Spinal cord (tissue), 9 donors: ENCODE measurements at regions not wholly inside any gene's neighbourhood (a gene's known extent, or its start where the extent isn't known, plus 50 kb on each side); places are given as distances from the start of the nearest gene placed in this dataset.
A peak's percentile ranks its signal among the peaks of the same experiment; 100 is the strongest.

Experiments used
- DNase-seq, 6 donors: peaks; one replicate each; pipeline versions ENCODE4 v3.0.0 to v3.0.0-alpha.2; 2013 to 2015; ENCODE audit warnings: low spot score in 6 of 6, low read depth in 4 of 6
- H3K27ac ChIP-seq: one replicate; pipeline ENCODE4 v1.5.1; 2013; ENCODE audit warnings: low read depth, low read length, control low read depth
- H3K27me3 ChIP-seq: one replicate; pipeline ENCODE4 v1.6.1; 2013; ENCODE audit warnings: low read length; ENCODE audit not compliant: control insufficient read depth, insufficient read depth
- H3K36me3 ChIP-seq: one replicate; pipeline ENCODE4 v1.6.1; 2013; ENCODE audit warnings: low read length; ENCODE audit not compliant: control insufficient read depth, insufficient read depth
- H3K4me1 ChIP-seq: one replicate; pipeline ENCODE4 v1.6.1; 2013; ENCODE audit warnings: low read length; ENCODE audit not compliant: control insufficient read depth, insufficient read depth
- H3K4me3 ChIP-seq: one replicate; pipeline ENCODE4 v1.5.1; 2013; ENCODE audit warnings: low read depth, low read length, control low read depth
- H3K9me3 ChIP-seq: one replicate; pipeline ENCODE4 v1.6.1; 2013; ENCODE audit warnings: low read length; ENCODE audit not compliant: control insufficient read depth, insufficient read depth
- WGBS: methylation state at CpG from one replicate; pipeline ENCODE4 v1.1.5; 2013; ENCODE audit warnings: missing lambda C conversion rate; ENCODE audit not compliant: insufficient coverage; 5-methylcytosine and 5-hydroxymethylcytosine counted together
- donor health status: healthy.

- DNase-seq = no peak
- no peaks in the 10 kb centered on the region for H3K27me3 ChIP-seq
- H3K36me3 ChIP-seq = no peaks in the 10 kb centered on the region
- no peak overlapping the region for H3K4me3 ChIP-seq
- H3K4me1 ChIP-seq = no peaks in the 10 kb centered on the region
- no CpG with 5 or more reads among the region's 2 CpGs for WGBS
- H3K9me3 ChIP-seq = peaks cover 3% of the 10 kb centered on the region
- H3K27ac ChIP-seq = no peak overlapping the region
Observed at GRCh38 chr9:78724896-78725295, 428.0 kb downstream of the PSAT1 start.

- H3K4me3 ChIP-seq = no peak overlapping the region
- H3K4me1 ChIP-seq = no peaks in the 10 kb centered on the region
- H3K27me3 ChIP-seq = no peaks in the 10 kb centered on the region
- H3K27ac ChIP-seq = no peak overlapping the region
- WGBS = no CpG with 5 or more reads among the region's 1 CpG
- no peak for DNase-seq
- peaks cover 3% of the 10 kb centered on the region for H3K9me3 ChIP-seq
- H3K36me3 ChIP-seq = no peaks in the 10 kb centered on the region
Observed at GRCh38 chr9:78725503-78725902, 428.6 kb downstream of the PSAT1 start.

- no CpG with 5 or more reads among the region's 5 CpGs for WGBS
- H3K9me3 ChIP-seq = no peaks in the 10 kb centered on the region
- H3K36me3 ChIP-seq = no peaks in the 10 kb centered on the region
- H3K4me3 ChIP-seq = no peak overlapping the region
- H3K27me3 ChIP-seq = no peaks in the 10 kb centered on the region
- DNase-seq = no peak
- no peaks in the 10 kb centered on the region for H3K4me1 ChIP-seq
- H3K27ac ChIP-seq = no peak overlapping the region
Observed at GRCh38 chr9:78745331-78745730, 448.4 kb downstream of the PSAT1 start.

- no peak overlapping the region for H3K27ac ChIP-seq
- H3K9me3 ChIP-seq = no peaks in the 10 kb centered on the region
- no peak overlapping the region for H3K4me3 ChIP-seq
- DNase-seq = peak in 2 of 6 donors; percentile 11 to 27
- H3K36me3 ChIP-seq = no peaks in the 10 kb centered on the region
- no peaks in the 10 kb centered on the region for H3K27me3 ChIP-seq
- no CpG with 5 or more reads among the region's 3 CpGs for WGBS
- no peaks in the 10 kb centered on the region for H3K4me1 ChIP-seq
Observed at GRCh38 chr9:78746010-78746409, 449.1 kb downstream of the PSAT1 start.

GRCh38 chr9:78753039-78753438 is 456.1 kb downstream of the PSAT1 start:
- H3K4me3 ChIP-seq = no peak overlapping the region
- no peaks in the 10 kb centered on the region for H3K9me3 ChIP-seq
- H3K27me3 ChIP-seq = no peaks in the 10 kb centered on the region
- H3K27ac ChIP-seq = no peak overlapping the region
- no peaks in the 10 kb centered on the region for H3K36me3 ChIP-seq
- no peaks in the 10 kb centered on the region for H3K4me1 ChIP-seq
- no peak for DNase-seq

GRCh38 chr9:78756813-78757510 is 460.0 kb downstream of the PSAT1 start:
- WGBS = no CpG with 5 or more reads among the region's 7 CpGs
- Histone ChIP-seq H3K36me3 (no peaks in the 10 kb centered on the region), H3K9me3 (no peaks in the 10 kb centered on the region), H3K4me3 (no peak overlapping the region), H3K4me1 (no peaks in the 10 kb centered on the region), H3K27ac (no peak overlapping the region), H3K27me3 (no peaks in the 10 kb centered on the region)
- no peak for DNase-seq

GRCh38 chr9:78763424-78763823 is 466.5 kb downstream of the PSAT1 start:
- DNase-seq = no peak
- H3K36me3 ChIP-seq = no peaks in the 10 kb centered on the region
- H3K27me3 ChIP-seq = no peaks in the 10 kb centered on the region
- 94% methylated on average over 3 of the region's 4 CpGs for WGBS
- H3K4me1 ChIP-seq = no peaks in the 10 kb centered on the region
- H3K4me3 ChIP-seq = no peak overlapping the region
- no peak overlapping the region for H3K27ac ChIP-seq
- H3K9me3 ChIP-seq = no peaks in the 10 kb centered on the region

- Histone ChIP-seq H3K27me3 (no peaks in the 10 kb centered on the region), H3K36me3 (no peaks in the 10 kb centered on the region), H3K9me3 (no peaks in the 10 kb centered on the region), H3K27ac (no peak overlapping the region), H3K4me1 (no peaks in the 10 kb centered on the region), H3K4me3 (no peak overlapping the region)
- 86% methylated on average over 1 of the region's 4 CpGs for WGBS
- no peak for DNase-seq
Observed at GRCh38 chr9:78765861-78766260, 468.9 kb downstream of the PSAT1 start.

GRCh38 chr9:78767490-78767889 is 470.6 kb downstream of the PSAT1 start:
- H3K36me3 ChIP-seq = no peaks in the 10 kb centered on the region
- no peak overlapping the region for H3K4me3 ChIP-seq
- DNase-seq = peak in 1 of 6 donors; percentile 58
- no peak overlapping the region for H3K27ac ChIP-seq
- no peaks in the 10 kb centered on the region for H3K27me3 ChIP-seq
- H3K4me1 ChIP-seq = no peaks in the 10 kb centered on the region
- no CpG with 5 or more reads among the region's 7 CpGs for WGBS
- H3K9me3 ChIP-seq = no peaks in the 10 kb centered on the region

- H3K4me1 ChIP-seq = no peaks in the 10 kb centered on the region
Observed at GRCh38 chr9:78769690-78770089, 472.8 kb downstream of the PSAT1 start.

More at GRCh38 chr9:78769690-78770089, 472.8 kb downstream of the PSAT1 start:
- WGBS = 67% methylated on average over 1 of the region's 2 CpGs
- no peaks in the 10 kb centered on the region for H3K36me3 ChIP-seq
- H3K9me3 ChIP-seq = no peaks in the 10 kb centered on the region
- no peak overlapping the region for H3K27ac ChIP-seq
- DNase-seq = no peak
- H3K4me3 ChIP-seq = no peak overlapping the region
- no peaks in the 10 kb centered on the region for H3K27me3 ChIP-seq
